ENCODE measurements at regions not wholly inside any gene's neighbourhood (a gene's known extent, or its start where the extent isn't known, plus 50 kb on each side); places are given as distances from the start of the nearest gene placed in this dataset.
"Not testable (repeated sequence)": the region's sequence is repeated elsewhere in the genome, so short reads cannot be mapped to it uniquely, and the experiment has no call there.

GRCh38 chrX:114028907-114029662 is 554.8 kb upstream of the HTR2C start:
- no peaks in the 10 kb centered on the region for H3K4me1 ChIP-seq (ENCODE audit: control insufficient read depth in 3 of 3, insufficient read depth in 2 of 3, low read depth in 1 of 3, low read length in 2 of 3)
- DNase-seq (no peak), FAIRE-seq (no peak)
- H3K27ac ChIP-seq (ENCODE audit: low read depth in 1 of 3, low read length in 2 of 3), result no peak overlapping the region
- H3K27me3 ChIP-seq (ENCODE audit: control insufficient read depth in 3 of 3, insufficient read depth in 3 of 3, low read length in 3 of 3), result no peaks in the 10 kb centered on the region
- WGBS, 3 donors, result 80 to 86% (median 84%) methylated on average over 5 of the region's 5 CpGs
- no peak overlapping the region for H3K4me3 ChIP-seq (ENCODE audit: low read depth in 1 of 3, low read length in 3 of 3)
- H3K36me3 ChIP-seq (ENCODE audit: control insufficient read depth in 3 of 3, insufficient read depth in 2 of 3, low read depth in 1 of 3, low read length in 3 of 3), result no peaks in the 10 kb centered on the region
- H3K9me3 ChIP-seq (ENCODE audit: control insufficient read depth in 2 of 2, insufficient read depth in 1 of 2, low read depth in 1 of 2, low read length in 1 of 2), result no peaks in the 10 kb centered on the region

DNA sequence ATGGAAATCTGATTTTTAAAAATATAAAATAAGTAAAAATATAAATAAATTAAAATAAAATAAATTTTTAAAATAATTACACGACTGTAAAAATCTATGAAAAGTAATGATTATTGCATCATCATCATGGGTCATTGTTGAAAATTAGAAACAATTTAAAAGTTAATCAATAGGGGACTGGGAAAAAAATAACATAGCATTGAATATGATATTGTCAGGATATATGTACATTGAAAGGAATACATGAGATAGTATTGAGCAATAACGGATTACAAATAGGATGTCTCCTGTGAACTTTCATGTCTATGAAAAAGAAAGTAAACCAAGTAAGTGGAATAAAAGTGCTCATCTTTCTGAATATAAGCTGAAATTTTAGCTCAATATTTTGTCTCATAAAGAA is 566.8 kb upstream of the HTR2C start:
- Histone ChIP-seq H3K36me3 (ENCODE audit: control insufficient read depth in 3 of 3, insufficient read depth in 2 of 3, low read depth in 1 of 3, low read length in 3 of 3) (no peaks in the 10 kb centered on the region), H3K4me3 (ENCODE audit: low read depth in 1 of 3, low read length in 3 of 3) (no peak overlapping the region), H3K4me1 (ENCODE audit: control insufficient read depth in 3 of 3, insufficient read depth in 2 of 3, low read depth in 1 of 3, low read length in 2 of 3) (no peaks in the 10 kb centered on the region), H3K27me3 (ENCODE audit: control insufficient read depth in 3 of 3, insufficient read depth in 3 of 3, low read length in 3 of 3) (no peaks in the 10 kb centered on the region), H3K27ac (ENCODE audit: low read depth in 1 of 3, low read length in 2 of 3) (no peak overlapping the region), H3K9me3 (ENCODE audit: control insufficient read depth in 2 of 2, insufficient read depth in 1 of 2, low read depth in 1 of 2, low read length in 1 of 2) (no peaks in the 10 kb centered on the region)
- FAIRE-seq, result no peak
- DNase-seq, result no peak
- 85 to 91% (median 85%) methylated on average over 2 of the region's 2 CpGs for WGBS, 3 donors

DNA sequence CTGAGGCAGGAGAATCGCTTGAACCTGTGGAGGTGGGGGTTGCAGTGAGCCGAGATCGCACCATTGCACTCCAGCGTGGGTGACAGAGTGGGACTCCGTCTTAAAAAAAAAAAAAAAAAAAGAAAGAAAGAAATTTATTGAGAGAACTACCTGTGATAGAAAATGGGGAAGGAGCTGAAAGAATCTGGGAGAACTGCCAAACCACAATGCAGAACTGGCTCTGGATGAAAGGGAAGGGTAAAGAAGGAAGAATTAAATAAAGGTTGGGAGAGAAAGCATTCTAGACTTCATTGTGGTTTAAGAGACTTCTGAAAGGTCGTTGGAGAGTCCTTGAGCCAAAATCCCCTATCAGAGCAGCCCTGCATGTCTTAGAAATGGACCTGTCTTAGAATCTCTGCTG is 567.9 kb upstream of the HTR2C start:
- FAIRE-seq (no peak), DNase-seq (no peak)
- Histone ChIP-seq H3K4me1 (ENCODE audit: control insufficient read depth in 3 of 3, insufficient read depth in 2 of 3, low read depth in 1 of 3, low read length in 2 of 3) (no peaks in the 10 kb centered on the region), H3K36me3 (ENCODE audit: control insufficient read depth in 3 of 3, insufficient read depth in 2 of 3, low read depth in 1 of 3, low read length in 3 of 3) (no peaks in the 10 kb centered on the region), H3K27ac (ENCODE audit: low read depth in 1 of 3, low read length in 2 of 3) (no peak overlapping the region), H3K27me3 (ENCODE audit: control insufficient read depth in 3 of 3, insufficient read depth in 3 of 3, low read length in 3 of 3) (no peaks in the 10 kb centered on the region), H3K4me3 (ENCODE audit: low read depth in 1 of 3, low read length in 3 of 3) (no peak overlapping the region), H3K9me3 (ENCODE audit: control insufficient read depth in 2 of 2, insufficient read depth in 1 of 2, low read depth in 1 of 2, low read length in 1 of 2) (no peaks in the 10 kb centered on the region)
- 70 to 84% (median 82%) methylated on average over 6 of the region's 6 CpGs for WGBS, 3 donors

DNA sequence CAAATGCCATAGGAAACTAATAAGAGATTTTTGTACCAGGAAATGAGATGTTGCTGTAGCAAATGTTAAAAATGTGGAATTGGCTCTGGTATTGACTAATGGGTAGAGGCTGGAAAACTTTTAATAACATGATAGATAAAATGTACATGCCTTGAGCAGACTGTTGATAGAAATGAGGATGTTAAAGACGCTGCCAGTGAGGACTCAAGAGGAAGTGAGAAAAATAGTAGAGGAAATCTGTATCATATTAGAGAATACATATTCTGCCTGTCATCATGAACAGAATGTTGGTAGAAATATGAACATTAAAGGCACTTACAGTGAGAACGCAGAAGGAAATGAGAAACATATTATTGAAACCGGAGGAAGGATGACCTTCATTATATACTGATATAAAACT is 577.2 kb upstream of the HTR2C start:
- 67 to 90% (median 88%) methylated on average over 3 of the region's 3 CpGs for WGBS, 3 donors
- Histone ChIP-seq H3K9me3 (ENCODE audit: control insufficient read depth in 2 of 2, insufficient read depth in 1 of 2, low read depth in 1 of 2, low read length in 1 of 2) (no peaks in the 10 kb centered on the region), H3K27ac (ENCODE audit: low read depth in 1 of 3, low read length in 2 of 3) (no peak overlapping the region), H3K36me3 (ENCODE audit: control insufficient read depth in 3 of 3, insufficient read depth in 2 of 3, low read depth in 1 of 3, low read length in 3 of 3) (no peaks in the 10 kb centered on the region), H3K27me3 (ENCODE audit: control insufficient read depth in 3 of 3, insufficient read depth in 3 of 3, low read length in 3 of 3) (no peaks in the 10 kb centered on the region), H3K4me1 (ENCODE audit: control insufficient read depth in 3 of 3, insufficient read depth in 2 of 3, low read depth in 1 of 3, low read length in 2 of 3) (no peaks in the 10 kb centered on the region), H3K4me3 (ENCODE audit: low read depth in 1 of 3, low read length in 3 of 3) (no peak overlapping the region)
- DNase-seq (no peak), FAIRE-seq (no peak)

DNA sequence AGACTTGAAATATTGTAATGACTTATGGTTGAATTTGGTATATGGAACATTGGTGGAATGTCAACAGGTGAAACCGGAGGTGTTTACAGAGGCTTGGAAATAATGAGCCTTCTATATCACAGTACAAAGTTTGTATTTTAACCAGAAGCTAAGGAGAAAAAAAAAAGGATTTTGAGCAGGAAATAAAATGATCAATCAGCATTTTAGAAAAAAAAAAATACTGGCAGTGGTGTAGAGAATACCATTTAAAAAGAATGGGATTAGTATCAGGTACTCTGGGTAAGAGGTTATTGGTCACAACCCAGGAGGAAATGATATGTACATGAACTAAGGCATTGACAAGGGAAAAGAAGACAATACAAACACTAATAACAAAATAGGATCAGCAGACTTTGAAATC is 587.1 kb upstream of the HTR2C start:
- WGBS, 3 donors, result 50 to 76% (median 76%) methylated on average over 1 of the region's 1 CpG
- no peaks in the 10 kb centered on the region for H3K27me3 ChIP-seq (ENCODE audit: control insufficient read depth in 3 of 3, insufficient read depth in 3 of 3, low read length in 3 of 3)
- H3K9me3 ChIP-seq (ENCODE audit: control insufficient read depth in 2 of 2, insufficient read depth in 1 of 2, low read depth in 1 of 2, low read length in 1 of 2), result no peaks in the 10 kb centered on the region
- no peaks in the 10 kb centered on the region for H3K4me1 ChIP-seq (ENCODE audit: control insufficient read depth in 3 of 3, insufficient read depth in 2 of 3, low read depth in 1 of 3, low read length in 2 of 3)
- no peak overlapping the region for H3K27ac ChIP-seq (ENCODE audit: low read depth in 1 of 3, low read length in 2 of 3)
- no peak for DNase-seq
- no peak overlapping the region for H3K4me3 ChIP-seq (ENCODE audit: low read depth in 1 of 3, low read length in 3 of 3)
- no peak for FAIRE-seq
- no peaks in the 10 kb centered on the region for H3K36me3 ChIP-seq (ENCODE audit: control insufficient read depth in 3 of 3, insufficient read depth in 2 of 3, low read depth in 1 of 3, low read length in 3 of 3)

GRCh38 chrX:113991720-113992119 is 592.2 kb upstream of the HTR2C start:
- not testable (repeated sequence) for DNase-seq; H3K27ac ChIP-seq (ENCODE audit: low read depth in 1 of 3, low read length in 2 of 3); H3K36me3 ChIP-seq (ENCODE audit: control insufficient read depth in 3 of 3, insufficient read depth in 2 of 3, low read depth in 1 of 3, low read length in 3 of 3); H3K27me3 ChIP-seq (ENCODE audit: control insufficient read depth in 3 of 3, insufficient read depth in 3 of 3, low read length in 3 of 3); H3K4me1 ChIP-seq (ENCODE audit: control insufficient read depth in 3 of 3, insufficient read depth in 2 of 3, low read depth in 1 of 3, low read length in 2 of 3); H3K4me3 ChIP-seq (ENCODE audit: low read depth in 1 of 3, low read length in 3 of 3); H3K9me3 ChIP-seq (ENCODE audit: control insufficient read depth in 2 of 2, insufficient read depth in 1 of 2, low read depth in 1 of 2, low read length in 1 of 2); FAIRE-seq
- 63 to 84% (median 76%) methylated on average over 9 of the region's 9 CpGs for WGBS, 3 donors

DNA sequence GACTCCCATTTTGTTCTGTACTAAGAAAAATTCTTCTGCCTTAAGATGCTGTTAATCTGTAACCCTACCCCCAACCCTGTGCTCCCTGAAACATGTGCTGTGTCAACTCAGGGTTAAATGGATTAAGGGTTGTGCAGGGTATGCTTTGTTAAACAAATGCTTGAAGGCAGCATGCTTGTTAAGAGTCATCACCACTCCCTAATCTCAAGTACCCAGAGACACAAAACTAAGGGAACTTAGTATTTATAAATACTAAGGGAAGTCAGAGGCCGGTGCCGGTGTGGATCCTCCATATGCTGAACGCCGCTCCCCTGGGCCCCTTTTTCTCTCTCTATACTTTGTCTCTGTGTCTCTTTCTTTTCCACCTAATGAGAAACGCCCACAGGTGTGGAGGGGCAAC is 593.2 kb upstream of the HTR2C start:
- H3K27ac ChIP-seq (ENCODE audit: low read depth in 1 of 3, low read length in 2 of 3); FAIRE-seq; H3K4me3 ChIP-seq (ENCODE audit: low read depth in 1 of 3, low read length in 3 of 3); H3K27me3 ChIP-seq (ENCODE audit: control insufficient read depth in 3 of 3, insufficient read depth in 3 of 3, low read length in 3 of 3); H3K9me3 ChIP-seq (ENCODE audit: control insufficient read depth in 2 of 2, insufficient read depth in 1 of 2, low read depth in 1 of 2, low read length in 1 of 2); DNase-seq; H3K4me1 ChIP-seq (ENCODE audit: control insufficient read depth in 3 of 3, insufficient read depth in 2 of 3, low read depth in 1 of 3, low read length in 2 of 3); H3K36me3 ChIP-seq (ENCODE audit: control insufficient read depth in 3 of 3, insufficient read depth in 2 of 3, low read depth in 1 of 3, low read length in 3 of 3): not testable (repeated sequence)
- 16 to 38% (median 23%) methylated on average over 5 of the region's 5 CpGs for WGBS, 3 donors

DNA sequence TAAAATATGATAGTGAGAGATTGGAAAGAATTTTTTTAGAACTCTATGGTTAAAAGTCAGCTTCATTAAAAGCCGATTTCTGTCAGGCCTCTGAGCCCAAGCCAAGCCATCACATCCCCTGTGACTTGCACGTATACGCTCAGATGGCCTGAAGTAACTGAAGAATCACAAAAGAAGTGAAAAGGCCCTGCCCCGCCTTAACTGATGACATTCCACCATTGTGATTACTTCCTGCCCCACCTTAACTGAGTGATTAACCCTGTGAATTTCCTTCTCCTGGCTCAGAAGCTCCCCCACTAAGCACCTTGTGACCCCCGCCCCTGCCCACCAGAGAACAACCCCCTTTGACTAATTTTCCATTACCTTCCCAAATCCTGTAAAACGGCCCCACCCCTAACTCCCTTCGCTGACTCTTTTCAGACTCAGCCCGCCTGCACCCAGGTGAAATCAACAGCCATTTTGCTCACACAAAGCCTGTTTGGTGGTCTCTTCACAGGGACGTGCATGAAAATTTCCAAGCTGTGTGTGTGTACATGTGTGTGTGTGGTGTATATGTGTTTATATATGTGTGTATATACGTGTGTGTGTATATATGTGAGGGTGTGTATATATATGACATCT is 595.5 kb upstream of the HTR2C start:
- H3K4me3 ChIP-seq (ENCODE audit: low read depth in 1 of 3, low read length in 3 of 3); FAIRE-seq: not testable (repeated sequence)
- 72 to 79% (median 79%) methylated on average over 9 to 10 of the region's 10 CpGs for WGBS, 3 donors

DNA sequence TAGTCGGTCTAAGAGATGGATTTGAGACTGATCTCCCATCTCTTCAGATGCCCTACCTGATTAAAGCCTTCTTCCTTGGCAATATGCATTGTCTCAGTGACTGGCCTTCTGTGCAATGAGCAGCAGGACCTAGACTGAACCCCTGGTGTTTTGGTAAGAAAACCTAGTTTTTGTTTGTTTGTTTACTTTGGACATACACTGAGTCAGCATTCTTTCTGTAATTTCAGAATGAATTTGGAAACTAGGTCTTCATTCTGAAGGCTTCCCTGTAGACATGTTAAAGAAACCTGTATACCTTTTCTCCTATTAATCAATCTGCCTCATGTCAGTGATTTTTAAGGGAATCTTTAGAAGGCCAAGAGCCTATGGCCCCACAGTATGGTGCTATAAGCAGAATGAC is 597.5 kb upstream of the HTR2C start:
- Histone ChIP-seq H3K4me3 (ENCODE audit: low read depth in 1 of 3, low read length in 3 of 3) (no peak overlapping the region), H3K9me3 (ENCODE audit: control insufficient read depth in 2 of 2, insufficient read depth in 1 of 2, low read depth in 1 of 2, low read length in 1 of 2) (no peaks in the 10 kb centered on the region), H3K27me3 (ENCODE audit: control insufficient read depth in 3 of 3, insufficient read depth in 3 of 3, low read length in 3 of 3) (no peaks in the 10 kb centered on the region), H3K4me1 (ENCODE audit: control insufficient read depth in 3 of 3, insufficient read depth in 2 of 3, low read depth in 1 of 3, low read length in 2 of 3) (no peaks in the 10 kb centered on the region), H3K36me3 (ENCODE audit: control insufficient read depth in 3 of 3, insufficient read depth in 2 of 3, low read depth in 1 of 3, low read length in 3 of 3) (no peaks in the 10 kb centered on the region), H3K27ac (ENCODE audit: low read depth in 1 of 3, low read length in 2 of 3) (no peak overlapping the region)
- 85 to 100% (median 97%) methylated on average over 1 of the region's 1 CpG for WGBS, 3 donors
- no peak for FAIRE-seq
- DNase-seq, result no peak

More for the DNA sequence above, 595.5 kb upstream of the HTR2C start:
- DNase-seq; H3K27me3 ChIP-seq (ENCODE audit: control insufficient read depth in 3 of 3, insufficient read depth in 3 of 3, low read length in 3 of 3); H3K4me1 ChIP-seq (ENCODE audit: control insufficient read depth in 3 of 3, insufficient read depth in 2 of 3, low read depth in 1 of 3, low read length in 2 of 3); H3K36me3 ChIP-seq (ENCODE audit: control insufficient read depth in 3 of 3, insufficient read depth in 2 of 3, low read depth in 1 of 3, low read length in 3 of 3); H3K27ac ChIP-seq (ENCODE audit: low read depth in 1 of 3, low read length in 2 of 3); H3K9me3 ChIP-seq (ENCODE audit: control insufficient read depth in 2 of 2, insufficient read depth in 1 of 2, low read depth in 1 of 2, low read length in 1 of 2): not testable (repeated sequence)
